Dermis blood vessel endothelial cell (primary cell): ENCODE measurements at regions not wholly inside any gene's neighbourhood (a gene's known extent, or its start where the extent isn't known, plus 50 kb on each side); places are given as distances from the start of the nearest gene placed in this dataset.
"Not testable (repeated sequence)": the region's sequence is repeated elsewhere in the genome, so short reads cannot be mapped to it uniquely, and the experiment has no call there.

Experiments used
- DNase-seq: peaks from one replicate; pipeline ENCODE4 v3.0.0; 2010

- peak; percentile 52 for DNase-seq
Measured at GRCh38 chr1:244325056-244325758, 126.5 kb downstream of the ADSS2 start.

- no peak for DNase-seq
Measured at GRCh38 chr1:244326757-244327156, 125.0 kb downstream of the ADSS2 start.

GRCh38 chr1:244327533-244327932 lies 124.2 kb downstream of the ADSS2 start:
- DNase-seq = no peak

GRCh38 chr1:244328476-244328875 lies 123.2 kb downstream of the ADSS2 start:
- no peak for DNase-seq

GRCh38 chr1:244329591-244330317 lies 122.0 kb downstream of the ADSS2 start:
- no peak for DNase-seq

- DNase-seq = no peak
Measured at GRCh38 chr1:244330318-244330625, 121.4 kb downstream of the ADSS2 start.

- DNase-seq = not testable (repeated sequence)
Measured at GRCh38 chr1:244332761-244333160, 118.9 kb downstream of the ADSS2 start.

GRCh38 chr1:244334315-244334714 lies 117.4 kb downstream of the ADSS2 start:
- not testable (repeated sequence) for DNase-seq

GRCh38 chr1:244334842-244335241 lies 116.9 kb downstream of the ADSS2 start:
- DNase-seq = not testable (repeated sequence)

GRCh38 chr1:244335456-244335855 lies 116.3 kb downstream of the ADSS2 start:
- DNase-seq = no peak

GRCh38 chr1:244336232-244336899 lies 115.3 kb downstream of the ADSS2 start:
- no peak for DNase-seq

- no peak for DNase-seq
Measured at GRCh38 chr1:244337839-244338238, 113.9 kb downstream of the ADSS2 start.

GRCh38 chr1:244339073-244339692 lies 112.5 kb downstream of the ADSS2 start:
- DNase-seq = no peak

- DNase-seq = no peak
Measured at GRCh38 chr1:244339776-244340175, 111.9 kb downstream of the ADSS2 start.

GRCh38 chr1:244340396-244340795 lies 111.3 kb downstream of the ADSS2 start:
- DNase-seq = no peak

GRCh38 chr1:244341455-244342450 lies 110.0 kb downstream of the ADSS2 start:
- peak; percentile 96 for DNase-seq

GRCh38 chr1:244344001-244344400 lies 107.7 kb downstream of the ADSS2 start:
- DNase-seq = no peak

- peak; percentile 40 for DNase-seq
Measured at GRCh38 chr1:244346972-244347618, 104.6 kb downstream of the ADSS2 start.

- no peak for DNase-seq
Measured at GRCh38 chr1:244347942-244348341, 103.8 kb downstream of the ADSS2 start.

- peak; percentile 81 for DNase-seq
Measured at GRCh38 chr1:244349103-244349531, 102.6 kb downstream of the ADSS2 start.

- peak; percentile 82 for DNase-seq
Measured at GRCh38 chr1:244349581-244350001, 102.1 kb downstream of the ADSS2 start.
